ENCODE measurements at regions not wholly inside any gene's neighbourhood (a gene's known extent, or its start where the extent isn't known, plus 50 kb on each side); places are given as distances from the start of the nearest gene placed in this dataset.

GRCh38 chr9:81108821-81109220 is 580.5 kb downstream of the TLE1 start:
- no peak for DNase-seq

GRCh38 chr9:81108391-81108790 is 581.0 kb downstream of the TLE1 start:
- DNase-seq = no peak

GRCh38 chr9:81103597-81104471 is 585.5 kb downstream of the TLE1 start:
- DNase-seq = no peak

- no peak for DNase-seq
Observed at GRCh38 chr9:81097131-81097847, 592.1 kb downstream of the TLE1 start.

- no peak for DNase-seq
Observed at GRCh38 chr9:81096625-81097024, 592.7 kb downstream of the TLE1 start.

- DNase-seq = no peak
Observed at GRCh38 chr9:81092057-81092456, 597.3 kb downstream of the TLE1 start.

- DNase-seq = no peak
Observed at GRCh38 chr9:81088341-81088740, 601.0 kb downstream of the TLE1 start.

GRCh38 chr9:81086416-81086815 is 602.9 kb downstream of the TLE1 start:
- no peak for DNase-seq

- DNase-seq = no peak
Observed at GRCh38 chr9:81083854-81084512, 605.4 kb downstream of the TLE1 start.

GRCh38 chr9:81083067-81083466 is 606.3 kb downstream of the TLE1 start:
- no peak for DNase-seq

- no peak for DNase-seq
Observed at GRCh38 chr9:81082221-81082620, 607.1 kb downstream of the TLE1 start.

GRCh38 chr9:81080900-81081299 is 608.4 kb downstream of the TLE1 start:
- no peak for DNase-seq

- no peak for DNase-seq
Observed at GRCh38 chr9:81080185-81080584, 609.2 kb downstream of the TLE1 start.

GRCh38 chr9:81079055-81079454 is 610.3 kb downstream of the TLE1 start:
- DNase-seq = no peak

GRCh38 chr9:81078555-81078954 is 610.8 kb downstream of the TLE1 start:
- no peak for DNase-seq

- no peak for DNase-seq
Observed at GRCh38 chr9:81077572-81077971, 611.8 kb downstream of the TLE1 start.

- DNase-seq = no peak
Observed at GRCh38 chr9:81076131-81076530, 613.2 kb downstream of the TLE1 start.

- DNase-seq = no peak
Observed at GRCh38 chr9:81074221-81074620, 615.1 kb downstream of the TLE1 start.

GRCh38 chr9:81073821-81074220 is 615.5 kb downstream of the TLE1 start:
- DNase-seq = no peak

- DNase-seq = no peak
Observed at GRCh38 chr9:81072758-81073157, 616.6 kb downstream of the TLE1 start.

- no peak for DNase-seq
Observed at GRCh38 chr9:81071108-81071507, 618.2 kb downstream of the TLE1 start.

GRCh38 chr9:81070689-81071088 is 618.7 kb downstream of the TLE1 start:
- no peak for DNase-seq

GRCh38 chr9:81069923-81070322 is 619.4 kb downstream of the TLE1 start:
- DNase-seq = no peak

All from activated effector memory CD4-positive, alpha-beta T cell treated with Interleukin-2 at 50 U/mL for 16 hours (primary cell).